Superior temporal gyrus (tissue), 1 donor: ENCODE measurements at regions not wholly inside any gene's neighbourhood (a gene's known extent, or its start where the extent isn't known, plus 50 kb on each side); places are given as distances from the start of the nearest gene placed in this dataset.

Source experiments
- DNase-seq: peaks from one replicate; pipeline ENCODE4 v3.0.0-alpha.2; 2016; ENCODE audit errors: extremely low spot score

DNA sequence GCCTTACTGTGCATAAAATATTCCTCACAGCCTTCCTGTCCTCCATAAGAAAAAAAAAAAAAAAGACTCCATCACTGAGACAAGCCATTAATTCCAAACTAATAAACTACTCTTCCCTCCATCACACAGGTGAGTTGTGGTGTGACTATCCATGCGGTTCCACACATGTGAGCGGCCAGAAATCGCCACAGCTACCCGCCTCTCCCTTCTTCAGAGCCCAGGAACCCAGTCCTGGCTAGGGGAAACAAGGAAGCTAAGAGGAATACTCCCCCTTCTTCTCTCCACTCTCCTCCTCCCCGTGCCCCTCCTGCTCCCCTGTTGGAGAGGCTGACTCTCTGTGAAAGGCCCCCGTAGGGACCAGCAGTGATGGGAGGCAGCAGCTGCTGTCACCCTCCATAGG, 128.6 kb upstream of the ARID1B start:
- DNase-seq, result no peak

DNA sequence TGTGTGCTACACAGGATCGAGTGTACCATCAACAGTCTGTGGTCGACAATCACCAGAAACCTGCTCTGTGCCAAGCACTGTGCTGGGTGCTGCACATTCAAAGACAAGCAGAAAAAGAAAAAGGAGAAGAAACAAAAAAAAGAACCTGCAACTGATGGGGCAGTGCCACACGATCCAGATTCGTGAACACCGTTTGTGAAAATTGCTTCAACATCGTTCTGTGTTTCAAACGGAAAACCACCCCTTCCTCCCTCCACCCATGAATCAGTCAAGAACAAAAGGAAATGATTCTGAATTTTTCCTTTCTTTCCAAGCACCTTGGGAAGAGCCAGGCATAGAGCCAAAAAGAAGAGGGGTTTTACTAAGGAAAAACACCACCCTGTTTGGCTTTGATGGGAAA, 129.2 kb upstream of the ARID1B start:
- DNase-seq, result no peak

- no peak for DNase-seq
These were observed 129.9 kb upstream of the ARID1B start for GRCh38 chr6:156647140-156647784.

- no peak for DNase-seq
These were observed 130.7 kb upstream of the ARID1B start for GRCh38 chr6:156646496-156646895.

GRCh38 chr6:156645097-156645496, 132.1 kb upstream of the ARID1B start:
- DNase-seq, result no peak

GRCh38 chr6:156639009-156639721, 138.0 kb upstream of the ARID1B start:
- no peak for DNase-seq

GRCh38 chr6:156638581-156638980, 138.6 kb upstream of the ARID1B start:
- no peak for DNase-seq

- no peak for DNase-seq
These were observed 142.2 kb upstream of the ARID1B start for GRCh38 chr6:156634951-156635371.

- no peak for DNase-seq
These were observed 143.1 kb upstream of the ARID1B start for GRCh38 chr6:156634048-156634447.

DNA sequence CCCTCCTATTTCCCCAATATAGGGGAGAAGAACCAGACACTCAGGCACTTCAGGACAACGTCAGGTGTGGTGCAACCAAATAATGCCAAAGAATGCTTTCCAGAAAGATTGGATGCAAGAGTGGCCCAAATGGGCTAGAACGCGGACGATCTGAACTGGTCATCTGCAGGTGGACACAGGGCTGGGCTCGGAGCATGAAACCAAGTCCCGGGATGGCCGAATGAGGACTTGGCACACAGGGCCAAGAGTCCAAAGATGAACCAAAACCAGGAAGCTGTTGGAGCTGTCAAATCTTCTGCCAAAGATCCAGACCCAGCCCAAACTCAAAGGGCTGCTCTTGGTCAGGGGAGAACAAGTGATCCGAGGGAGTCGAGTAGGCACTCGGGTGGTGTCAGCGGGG, 143.9 kb upstream of the ARID1B start:
- DNase-seq, result no peak

- DNase-seq, result no peak
These were observed 146.4 kb upstream of the ARID1B start for GRCh38 chr6:156630613-156631302.

GRCh38 chr6:156628805-156629204, 148.4 kb upstream of the ARID1B start:
- DNase-seq, result no peak

DNA sequence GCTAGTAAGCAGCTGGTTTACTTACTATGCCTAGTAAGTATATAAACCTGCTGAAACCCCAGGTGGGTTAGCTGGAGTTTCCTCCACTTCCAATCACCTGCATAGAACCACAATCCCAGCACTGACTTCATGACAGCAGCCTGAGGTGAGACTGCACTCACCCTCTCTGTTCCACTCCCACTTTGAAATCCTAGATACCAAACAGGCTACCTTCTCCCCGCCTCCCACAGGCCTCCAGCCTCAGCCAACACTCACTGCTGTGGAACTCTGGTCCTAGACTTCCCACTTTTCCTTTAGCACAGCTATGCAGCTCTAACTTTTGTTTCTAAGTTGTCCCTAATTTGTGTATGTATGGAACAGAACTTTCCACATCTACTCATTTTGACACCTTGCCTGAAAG, 149.7 kb upstream of the ARID1B start:
- DNase-seq, result no peak

- DNase-seq, result no peak
These were observed 155.0 kb upstream of the ARID1B start for GRCh38 chr6:156622185-156622584.

- DNase-seq, result no peak
These were observed 156.8 kb upstream of the ARID1B start for GRCh38 chr6:156620331-156620730.

DNA sequence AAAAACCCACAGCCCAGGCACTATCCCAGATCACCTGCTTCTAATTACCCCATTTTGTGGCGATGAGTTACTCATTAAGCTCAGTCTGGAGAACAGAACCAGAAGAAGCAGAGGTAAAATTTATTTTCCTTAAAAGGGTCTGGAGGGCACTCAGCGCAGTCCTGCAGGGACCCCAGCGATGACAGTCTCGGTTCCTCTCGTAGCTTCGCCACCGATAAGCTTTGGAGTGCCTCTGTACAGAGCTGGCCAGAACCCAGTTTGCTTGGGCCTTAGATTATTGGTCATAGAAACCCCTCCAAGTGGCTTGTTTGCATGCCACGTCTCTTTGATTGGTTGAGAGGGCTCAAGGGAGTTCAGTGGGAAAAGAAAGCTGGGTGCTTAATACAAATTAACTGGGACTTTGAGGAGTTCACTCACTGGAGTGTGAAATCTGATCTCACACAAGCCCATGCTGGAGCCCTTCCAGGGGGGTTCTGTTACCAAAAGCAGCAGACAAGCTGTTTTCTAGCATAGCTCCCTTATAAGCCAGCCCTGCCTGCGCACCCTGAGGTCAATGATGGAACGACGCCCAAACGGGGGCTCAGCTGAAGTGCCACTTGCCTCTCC, 158.5 kb upstream of the ARID1B start:
- DNase-seq, result no peak

- no peak for DNase-seq
These were observed 159.2 kb upstream of the ARID1B start for GRCh38 chr6:156617941-156618340.

DNA sequence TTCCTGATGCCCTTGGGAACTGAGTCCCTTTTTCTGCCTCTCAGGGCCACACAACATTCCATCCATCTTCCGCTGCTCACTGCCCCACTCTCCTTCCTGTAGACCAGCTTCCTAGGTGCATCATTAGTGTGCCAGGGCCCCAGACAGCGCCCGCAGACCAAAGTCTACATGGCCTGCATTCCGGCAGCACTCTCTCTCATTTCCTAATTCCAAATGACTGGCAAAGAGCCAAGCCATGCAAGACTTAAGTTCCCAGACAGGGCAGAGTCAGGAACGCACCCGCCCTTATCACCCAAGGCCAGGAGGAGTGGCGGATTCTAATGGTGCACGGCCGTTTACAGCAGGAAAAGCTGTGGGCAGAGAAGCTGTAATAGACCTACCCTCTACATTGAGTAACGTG, 159.8 kb upstream of the ARID1B start:
- DNase-seq, result no peak

DNA sequence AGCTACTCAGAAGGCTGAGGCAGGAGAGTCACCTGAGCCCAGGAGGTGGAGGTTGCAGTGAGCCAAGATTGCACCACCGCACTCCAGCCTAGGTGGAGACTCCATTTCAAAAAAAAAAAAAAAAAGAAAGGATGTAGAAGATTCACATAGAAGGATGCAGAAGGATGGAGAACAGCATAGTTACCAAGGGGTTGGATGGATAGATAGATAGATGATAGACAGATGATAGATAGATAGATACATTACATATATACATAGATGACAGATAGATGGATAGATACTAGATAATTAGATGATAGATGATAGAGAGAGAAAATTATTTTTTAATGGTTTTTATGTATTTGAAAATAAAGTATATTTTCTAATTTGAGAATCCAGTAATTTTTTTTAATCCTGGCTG, 160.7 kb upstream of the ARID1B start:
- DNase-seq, result no peak

GRCh38 chr6:156613996-156614395, 163.2 kb upstream of the ARID1B start:
- no peak for DNase-seq

- DNase-seq, result no peak
These were observed 164.8 kb upstream of the ARID1B start for GRCh38 chr6:156612361-156612760.

DNA sequence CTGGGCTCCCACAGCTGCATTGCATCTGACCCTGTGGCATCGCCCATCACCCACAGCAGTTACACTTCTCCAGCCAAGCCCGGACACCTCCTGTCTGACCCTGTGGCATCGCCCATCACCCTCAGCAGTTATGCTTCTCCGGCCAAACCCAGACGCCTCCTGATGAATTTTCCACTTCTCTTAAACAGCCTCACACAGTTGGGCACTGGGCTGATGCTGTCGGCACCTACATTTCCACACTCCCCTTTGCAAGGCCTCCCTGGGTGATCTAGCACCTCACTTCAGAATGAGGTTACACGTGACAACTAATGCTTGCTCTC, 175.2 kb upstream of the ARID1B start:
- no peak for DNase-seq
